NB4 (cell line): ENCODE measurements at regions not wholly inside any gene's neighbourhood (a gene's known extent, or its start where the extent isn't known, plus 50 kb on each side); places are given as distances from the start of the nearest gene placed in this dataset.

Experiments used
- CTCF ChIP-seq: IDR thresholded peaks from one replicate; pipeline ENCODE4 v1.5.1; 2012; ENCODE audit warnings: low read depth, low read length
- MAX ChIP-seq: IDR thresholded peaks from 2 replicates; pipeline ENCODE4 v1.6.1; 2011; ENCODE audit warnings: low read depth, low read length
- MYC ChIP-seq: IDR thresholded peaks from 2 replicates; pipeline ENCODE4 v1.6.1; 2011; ENCODE audit warnings: low read depth, low read length
- POLR2A ChIP-seq: IDR thresholded peaks from 2 replicates; pipeline ENCODE4 v1.6.1; 2011; ENCODE audit warnings: mild to moderate bottlenecking; ENCODE audit not compliant: insufficient read length; ENCODE audit errors: extremely low read depth

DNA sequence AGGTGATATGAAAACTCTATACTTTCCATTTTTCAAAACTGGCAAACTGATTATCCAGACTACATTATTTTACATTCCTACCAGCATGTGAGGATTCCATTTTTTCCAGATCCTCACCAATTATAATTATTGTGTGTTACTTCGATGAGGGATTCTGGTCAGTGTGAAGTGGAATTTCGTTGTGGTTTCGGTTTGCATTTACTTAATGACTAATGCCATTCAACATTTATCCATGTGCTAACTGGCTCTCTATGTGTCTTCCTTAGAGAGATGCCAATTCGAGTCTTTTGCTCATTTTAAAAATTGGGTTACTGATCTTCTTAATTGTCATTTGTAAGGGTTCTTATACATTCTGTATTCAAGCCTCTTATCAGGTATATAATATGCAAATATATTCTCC is 1551.3 kb upstream of the MIR17HG start:
- TF ChIP-seq POLR2A (no peak), CTCF (no peak), MAX (no peak), MYC (no peak)
